GM18909 (cell line): ENCODE measurements at regions not wholly inside any gene's neighbourhood (a gene's known extent, or its start where the extent isn't known, plus 50 kb on each side); places are given as distances from the start of the nearest gene placed in this dataset.

Source experiments
- ATAC-seq: cut with Tn5 transposase; IDR thresholded peaks from one replicate; pipeline ENCODE4 v1.9.1; 2021; ENCODE audit warnings: mild to moderate bottlenecking; ENCODE audit not compliant: unreplicated experiment, poor library complexity

GRCh38 chr7:123401295-123401694, 133.1 kb downstream of the IQUB start:
- ATAC-seq, result no peak

GRCh38 chr7:123400196-123400595, 134.2 kb downstream of the IQUB start:
- ATAC-seq, result no peak

GRCh38 chr7:123398921-123399320, 135.5 kb downstream of the IQUB start:
- ATAC-seq, result no peak

GRCh38 chr7:123397746-123398338, 136.6 kb downstream of the IQUB start:
- ATAC-seq, result no peak

- no peak for ATAC-seq
Measured at GRCh38 chr7:123393623-123394022, 140.8 kb downstream of the IQUB start.

GRCh38 chr7:123372368-123372767, 162.0 kb downstream of the IQUB start:
- no peak for ATAC-seq

GRCh38 chr7:123367484-123368122, 166.8 kb downstream of the IQUB start:
- ATAC-seq, result peak; percentile 95

- ATAC-seq, result no peak
Measured at GRCh38 chr7:123367031-123367430, 167.3 kb upstream of the SLC13A1 start.

GRCh38 chr7:123366626-123367025, 166.9 kb upstream of the SLC13A1 start:
- ATAC-seq, result no peak

GRCh38 chr7:123360631-123361030, 160.9 kb upstream of the SLC13A1 start:
- no peak for ATAC-seq

- ATAC-seq, result peak; percentile 40
Measured at GRCh38 chr7:123355576-123356190, 155.9 kb upstream of the SLC13A1 start.

GRCh38 chr7:123352973-123353372, 153.2 kb upstream of the SLC13A1 start:
- ATAC-seq, result no peak

- peak; percentile 41 for ATAC-seq
Measured at GRCh38 chr7:123351516-123352505, 152.0 kb upstream of the SLC13A1 start.

- ATAC-seq, result no peak
Measured at GRCh38 chr7:123351027-123351426, 151.3 kb upstream of the SLC13A1 start.

- no peak for ATAC-seq
Measured at GRCh38 chr7:123348690-123349089, 148.9 kb upstream of the SLC13A1 start.

GRCh38 chr7:123346766-123347165, 147.0 kb upstream of the SLC13A1 start:
- no peak for ATAC-seq

GRCh38 chr7:123343611-123344010, 143.8 kb upstream of the SLC13A1 start:
- ATAC-seq, result no peak

GRCh38 chr7:123341102-123341501, 141.3 kb upstream of the SLC13A1 start:
- ATAC-seq, result no peak

- ATAC-seq, result no peak
Measured at GRCh38 chr7:123338688-123339087, 138.9 kb upstream of the SLC13A1 start.

GRCh38 chr7:123329988-123330643, 130.3 kb upstream of the SLC13A1 start:
- ATAC-seq, result no peak
